GM12874 (cell line): ENCODE measurements at regions not wholly inside any gene's neighbourhood (a gene's known extent, or its start where the extent isn't known, plus 50 kb on each side); places are given as distances from the start of the nearest gene placed in this dataset.

ENCODE experiments used
- CTCF ChIP-seq: IDR thresholded peaks from 2 replicates; pipeline ENCODE4 v1.5.1; 2011; ENCODE audit warnings: low read depth, mild to moderate bottlenecking, control low read depth, low read length, moderate library complexity; ENCODE audit not compliant: insufficient read depth

GRCh38 chr18:4870177-4870773 is 326.8 kb downstream of the AKAIN1 start:
- TF ChIP-seq CTCF, result no peak

- no peak for TF ChIP-seq CTCF
Observed at GRCh38 chr18:4869155-4869554, 327.9 kb downstream of the AKAIN1 start.

GRCh38 chr18:4858379-4859127 is 338.5 kb downstream of the AKAIN1 start:
- no peak for TF ChIP-seq CTCF

GRCh38 chr18:4854671-4855070 is 342.4 kb downstream of the AKAIN1 start:
- TF ChIP-seq CTCF, result no peak

DNA sequence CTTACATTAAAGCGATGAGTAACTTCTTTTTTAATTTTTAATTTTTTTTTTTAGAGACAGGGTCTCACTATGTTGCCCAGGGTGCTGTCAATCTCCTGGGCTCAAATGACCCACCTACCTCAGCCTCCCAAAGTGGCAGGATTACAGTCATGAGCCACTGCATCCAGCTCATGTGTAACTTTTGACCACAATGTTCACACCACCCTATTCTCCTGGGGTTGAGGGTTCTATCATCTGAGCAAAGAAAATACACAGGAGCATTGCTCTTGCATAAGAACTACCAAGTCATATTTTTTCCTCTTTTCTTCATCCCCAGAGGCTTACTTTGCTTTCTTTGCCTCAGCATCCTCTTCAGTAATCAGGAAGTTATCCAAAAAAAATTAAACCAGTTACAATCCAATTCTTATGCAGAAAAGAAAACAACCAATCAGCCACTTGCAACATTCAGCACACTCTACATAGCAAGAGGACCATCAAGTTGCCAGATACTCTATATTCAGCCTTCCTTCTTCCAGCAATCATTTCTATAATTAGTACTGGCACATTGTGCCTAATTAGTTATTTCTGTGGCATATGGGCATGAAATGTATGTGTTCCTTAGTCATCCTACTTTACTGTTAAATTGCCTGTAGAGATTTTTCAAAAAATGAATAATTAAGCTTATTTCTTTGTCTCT is 345.6 kb downstream of the AKAIN1 start:
- no peak for TF ChIP-seq CTCF

DNA sequence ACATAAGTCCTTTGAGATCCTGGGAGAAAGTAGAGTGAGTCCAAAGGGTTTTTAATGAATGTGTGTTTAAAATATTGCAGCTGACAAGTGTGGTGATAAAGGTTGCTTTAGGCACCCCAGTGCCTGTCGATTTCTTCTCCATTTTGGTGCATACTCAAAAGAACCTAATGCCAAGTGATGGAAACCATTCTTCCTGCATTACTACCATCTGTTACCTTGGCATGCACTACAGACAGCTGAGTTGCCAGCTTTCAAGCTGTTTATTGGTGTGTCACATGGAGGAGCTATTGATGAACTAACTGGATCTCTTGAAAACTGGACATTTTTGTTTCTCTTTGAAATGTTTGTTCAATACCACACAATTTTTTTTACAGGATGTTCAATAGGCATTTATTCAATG is 350.0 kb downstream of the AKAIN1 start:
- TF ChIP-seq CTCF, result no peak

GRCh38 chr18:4844320-4844719 is 352.7 kb downstream of the AKAIN1 start:
- no peak for TF ChIP-seq CTCF
